Stimulated activated naive B cell treated with anti-CD40 and anti-IgM and Interleukin-4, amounts not matched to agents 10 μg/mL and 1 μg/mL and 100 μg/mL, for 72 hours (primary cell): ENCODE measurements at regions not wholly inside any gene's neighbourhood (a gene's known extent, or its start where the extent isn't known, plus 50 kb on each side); places are given as distances from the start of the nearest gene placed in this dataset.
"Not testable (repeated sequence)": the region's sequence is repeated elsewhere in the genome, so short reads cannot be mapped to it uniquely, and the experiment has no call there.

ENCODE experiments used
- ATAC-seq, 2 donors: fragments of 150-1000 bp; cut with Tn5 transposase; replicated peaks; 2 replicates each; pipeline ENCODE4 v1.10.0; 2021; ENCODE audit warnings: moderate library complexity in 1 of 2
- DNase-seq: peaks from one replicate; pipeline ENCODE4 v3.0.0; 2021
- H3K27ac Mint-ChIP-seq: one replicate; pipeline ENCODE4 v1.8.0; 2022; ENCODE audit warnings: mild to moderate bottlenecking, mixed read lengths
- H3K27me3 Mint-ChIP-seq, 2 donors: one replicate each; pipeline ENCODE4 v1.8.0; 2022; ENCODE audit warnings: mixed read lengths in 2 of 2
- H3K36me3 Mint-ChIP-seq, 2 donors: one replicate each; pipeline ENCODE4 v1.8.0; 2022; ENCODE audit warnings: mixed read lengths in 2 of 2, mild to moderate bottlenecking in 1 of 2
- H3K4me1 Mint-ChIP-seq, 2 donors: one replicate each; pipeline ENCODE4 v1.8.0; 2022; ENCODE audit warnings: mixed read lengths in 2 of 2, mild to moderate bottlenecking in 1 of 2
- H3K4me3 Mint-ChIP-seq, 2 donors: one replicate each; pipeline ENCODE4 v1.8.0; 2022; ENCODE audit warnings: mild to moderate bottlenecking in 2 of 2, mixed read lengths in 2 of 2, moderate library complexity in 1 of 2
- H3K9me3 Mint-ChIP-seq, 2 donors: one replicate each; pipeline ENCODE4 v1.8.0; 2022; ENCODE audit warnings: mixed read lengths in 2 of 2, mild to moderate bottlenecking in 1 of 2

DNA sequence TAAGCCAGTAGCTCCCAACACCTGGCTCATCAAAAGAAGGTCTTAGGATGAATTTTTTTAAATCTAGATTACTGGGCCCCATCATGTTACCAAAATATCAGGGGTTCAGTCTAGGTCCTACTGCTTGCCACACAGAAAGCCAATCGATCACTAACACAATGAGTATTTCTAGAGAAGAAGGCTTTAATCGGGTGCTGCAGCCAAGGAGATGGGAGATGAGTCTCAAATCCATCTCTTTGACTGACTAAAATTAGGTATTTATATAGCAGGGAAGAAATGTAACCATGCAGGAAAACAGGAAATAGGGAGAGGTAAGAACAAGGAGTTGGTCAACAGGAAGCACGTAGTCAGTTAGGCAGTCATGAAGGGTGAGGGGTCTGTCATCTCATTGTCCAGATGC is 288.2 kb downstream of the CEP170 start:
- Mint-ChIP-seq H3K4me3 (no peak overlapping the region), H3K27ac (no peak overlapping the region), H3K9me3 (peaks cover 9 to 10% of the 10 kb centered on the region in 2 donors), H3K4me1 (no peaks in the 10 kb centered on the region), H3K27me3 (peaks cover 3 to 8% of the 10 kb centered on the region in 2 donors), H3K36me3 (no peaks in the 10 kb centered on the region)
- DNase-seq (no peak), ATAC-seq (no peak)

DNA sequence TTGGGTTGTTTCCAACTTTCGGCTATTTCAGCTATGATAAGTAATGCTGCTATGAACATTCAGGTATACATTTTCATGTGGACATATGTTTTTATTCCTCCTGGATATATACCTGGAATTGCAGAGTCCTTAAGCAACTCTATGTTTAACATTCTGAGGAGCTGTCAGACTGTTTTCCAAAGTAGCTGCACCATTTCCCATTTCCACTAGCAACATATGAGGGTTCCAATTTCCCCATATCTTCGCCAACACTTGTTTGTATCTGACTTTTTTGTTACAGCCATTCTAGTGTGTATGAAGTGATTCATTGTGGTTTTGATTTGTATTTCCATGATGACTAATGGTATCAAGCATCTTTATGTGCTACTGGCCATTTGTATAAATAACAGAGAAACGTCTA is 295.7 kb downstream of the CEP170 start:
- not testable (repeated sequence) for H3K9me3 Mint-ChIP-seq, ATAC-seq

DNA sequence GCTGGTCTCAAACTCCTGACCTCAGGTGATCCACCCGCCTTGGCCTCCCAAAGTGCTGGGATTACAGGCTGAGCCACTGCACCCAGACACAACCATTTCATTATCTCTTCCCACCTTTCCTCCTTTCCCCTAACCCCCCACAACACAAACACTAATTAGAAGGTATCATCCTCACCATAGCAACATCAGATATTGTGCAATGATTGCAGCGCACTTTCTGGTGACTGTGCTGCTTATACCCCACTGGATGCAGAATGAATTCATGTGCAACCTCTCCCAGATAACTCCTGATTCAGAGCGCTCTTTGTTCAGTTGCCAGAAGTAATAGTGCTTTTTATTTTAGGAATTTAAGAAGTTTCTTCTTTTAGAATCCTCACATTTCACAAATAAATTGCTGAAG is 300.1 kb downstream of the CEP170 start:
- not testable (repeated sequence) for H3K27me3 Mint-ChIP-seq, H3K27ac Mint-ChIP-seq, H3K4me3 Mint-ChIP-seq, H3K4me1 Mint-ChIP-seq, H3K36me3 Mint-ChIP-seq, ATAC-seq, DNase-seq, H3K9me3 Mint-ChIP-seq

More for the DNA sequence above, 295.7 kb downstream of the CEP170 start:
- not testable (repeated sequence) for H3K27ac Mint-ChIP-seq, H3K27me3 Mint-ChIP-seq, H3K4me3 Mint-ChIP-seq, DNase-seq, H3K36me3 Mint-ChIP-seq, H3K4me1 Mint-ChIP-seq

DNA sequence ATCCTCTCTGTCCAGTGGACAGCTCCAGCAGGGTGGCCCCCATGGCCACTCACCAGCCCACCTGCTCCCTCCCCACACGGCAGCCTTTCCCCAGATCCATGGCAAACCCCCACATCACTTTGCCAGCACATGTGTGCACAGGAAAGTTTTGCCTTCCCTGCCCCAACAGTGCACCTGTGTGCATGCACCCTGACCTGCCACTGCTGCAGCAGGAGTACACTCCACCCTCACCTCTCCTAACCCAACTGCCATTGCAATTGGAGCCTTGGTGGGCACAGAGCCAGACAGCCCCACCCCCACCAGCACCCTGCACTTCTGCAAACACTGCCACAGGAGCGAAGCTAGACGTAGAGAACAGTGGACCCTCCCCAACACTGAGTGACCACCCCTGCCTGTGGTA is 308.9 kb downstream of the CEP170 start:
- ATAC-seq (no peak), DNase-seq (no peak)
- no peaks in the 10 kb centered on the region for H3K36me3 Mint-ChIP-seq
- H3K27me3 Mint-ChIP-seq = peaks cover 18 to 30% of the 10 kb centered on the region in 2 donors
- no peaks in the 10 kb centered on the region for H3K4me1 Mint-ChIP-seq
- peaks cover 6 to 18% of the 10 kb centered on the region in 2 donors for H3K9me3 Mint-ChIP-seq
- H3K27ac Mint-ChIP-seq = no peak overlapping the region
- H3K4me3 Mint-ChIP-seq = no peak overlapping the region

DNA sequence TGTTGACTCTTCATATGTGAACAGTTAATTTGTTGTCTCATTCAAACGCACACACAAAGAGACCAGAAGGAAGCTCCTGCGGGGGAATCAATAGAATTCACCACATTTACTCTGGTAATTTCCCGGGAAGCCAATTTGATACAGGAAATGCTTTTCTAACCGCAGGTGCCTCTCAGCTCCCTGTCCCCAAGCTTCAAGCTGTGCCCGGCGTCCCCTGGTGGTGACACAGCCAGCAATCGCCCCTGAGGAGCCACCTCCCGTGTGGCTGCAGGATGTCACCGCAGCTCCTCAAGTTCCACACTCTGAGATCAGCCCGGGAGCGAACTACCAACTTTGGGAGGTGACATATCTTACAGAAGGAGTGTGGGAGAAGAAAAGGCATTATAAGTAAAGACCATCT is 318.4 kb downstream of the CEP170 start:
- peaks cover 21 to 24% of the 10 kb centered on the region in 2 donors for H3K27me3 Mint-ChIP-seq
- H3K36me3 Mint-ChIP-seq, H3K27ac Mint-ChIP-seq, H3K4me1 Mint-ChIP-seq, H3K9me3 Mint-ChIP-seq, DNase-seq, H3K4me3 Mint-ChIP-seq: not testable (repeated sequence)
- peak in 1 of 2 donors; percentile 44 for ATAC-seq

DNA sequence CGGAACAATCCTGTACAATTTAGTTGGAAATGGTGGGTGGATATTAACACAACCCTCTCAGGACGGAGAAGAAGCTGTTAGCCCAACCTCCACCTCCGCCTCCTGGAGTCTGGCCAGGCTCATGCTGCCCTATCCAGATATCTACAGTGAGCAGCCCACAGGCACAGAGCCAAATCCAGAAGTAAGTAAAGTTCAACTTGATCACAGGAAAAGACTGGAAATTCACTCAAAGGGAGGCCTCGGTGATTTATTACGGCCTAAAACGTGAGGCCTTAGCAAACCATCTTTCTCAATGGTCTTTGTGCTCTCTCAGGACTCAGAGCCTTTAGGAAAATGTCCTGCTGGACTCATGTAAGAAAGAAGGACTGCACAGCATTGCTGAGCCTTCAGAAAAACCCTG is 330.4 kb downstream of the CEP170 start:
- H3K27me3 Mint-ChIP-seq, H3K4me3 Mint-ChIP-seq, ATAC-seq, H3K4me1 Mint-ChIP-seq, DNase-seq, H3K9me3 Mint-ChIP-seq, H3K36me3 Mint-ChIP-seq, H3K27ac Mint-ChIP-seq: not testable (repeated sequence)

DNA sequence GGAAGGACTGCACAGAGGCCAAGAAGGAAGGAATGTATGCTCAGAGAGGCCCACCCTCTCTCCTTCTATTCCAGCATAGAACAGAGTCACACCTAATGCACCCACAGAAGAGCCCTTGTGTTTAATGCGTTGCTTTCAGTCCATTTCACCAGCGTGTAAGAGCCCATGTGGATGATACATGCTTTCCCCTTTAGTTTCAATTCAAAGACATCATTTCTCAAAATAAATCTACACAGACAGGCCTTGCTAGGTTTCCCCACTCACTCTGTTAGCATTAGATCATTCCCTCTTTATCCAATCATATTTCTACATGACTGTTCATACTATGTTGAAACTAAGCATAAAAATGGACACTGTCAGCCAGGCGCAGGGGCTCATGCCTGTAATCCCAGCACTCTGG is 331.5 kb downstream of the CEP170 start:
- not testable (repeated sequence) for H3K4me3 Mint-ChIP-seq, H3K27me3 Mint-ChIP-seq, DNase-seq, H3K27ac Mint-ChIP-seq, H3K9me3 Mint-ChIP-seq, H3K36me3 Mint-ChIP-seq, ATAC-seq, H3K4me1 Mint-ChIP-seq

DNA sequence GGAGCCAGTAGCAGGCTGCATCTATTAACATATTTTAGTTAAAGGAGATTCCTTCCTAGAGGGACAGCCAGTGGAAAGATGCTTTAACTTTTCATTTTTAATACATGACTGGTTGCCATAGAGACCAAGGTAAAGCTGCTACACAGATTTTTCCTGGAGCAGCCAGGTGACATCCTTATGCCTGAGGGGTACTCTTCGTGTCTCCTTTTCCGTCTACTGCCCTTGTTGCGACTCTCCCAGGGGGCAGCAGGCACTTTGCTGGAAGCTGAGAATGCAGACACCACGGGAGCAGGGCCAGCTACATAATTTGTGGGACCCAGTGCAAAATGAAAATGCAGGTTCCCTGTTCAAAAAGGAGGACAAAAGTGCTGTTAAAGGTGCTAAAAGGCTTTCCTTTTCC is 340.4 kb downstream of the CEP170 start:
- not testable (repeated sequence) for ATAC-seq, H3K27ac Mint-ChIP-seq, H3K9me3 Mint-ChIP-seq, H3K27me3 Mint-ChIP-seq, H3K36me3 Mint-ChIP-seq, H3K4me3 Mint-ChIP-seq, DNase-seq, H3K4me1 Mint-ChIP-seq

DNA sequence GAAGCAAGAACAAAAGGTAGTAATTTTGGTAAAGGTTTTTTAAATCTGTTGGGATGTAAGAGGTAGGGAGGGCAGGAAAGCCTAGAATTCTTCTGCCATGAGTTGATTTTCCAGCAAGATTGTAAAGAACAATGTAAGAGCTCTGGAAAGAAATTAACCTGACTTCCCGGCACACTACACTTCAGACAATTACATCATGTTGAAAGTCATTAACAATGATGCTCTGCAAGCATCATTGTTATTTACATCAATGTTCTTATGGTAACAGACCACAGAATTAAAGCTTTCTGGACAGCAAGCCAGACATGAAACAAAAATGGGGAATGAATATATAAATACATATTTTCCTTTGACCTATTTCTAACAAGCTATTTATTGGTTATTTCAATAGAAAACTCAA is 342.2 kb downstream of the CEP170 start:
- not testable (repeated sequence) for H3K4me1 Mint-ChIP-seq, H3K27ac Mint-ChIP-seq, ATAC-seq, H3K36me3 Mint-ChIP-seq, H3K27me3 Mint-ChIP-seq, H3K9me3 Mint-ChIP-seq, H3K4me3 Mint-ChIP-seq, DNase-seq

DNA sequence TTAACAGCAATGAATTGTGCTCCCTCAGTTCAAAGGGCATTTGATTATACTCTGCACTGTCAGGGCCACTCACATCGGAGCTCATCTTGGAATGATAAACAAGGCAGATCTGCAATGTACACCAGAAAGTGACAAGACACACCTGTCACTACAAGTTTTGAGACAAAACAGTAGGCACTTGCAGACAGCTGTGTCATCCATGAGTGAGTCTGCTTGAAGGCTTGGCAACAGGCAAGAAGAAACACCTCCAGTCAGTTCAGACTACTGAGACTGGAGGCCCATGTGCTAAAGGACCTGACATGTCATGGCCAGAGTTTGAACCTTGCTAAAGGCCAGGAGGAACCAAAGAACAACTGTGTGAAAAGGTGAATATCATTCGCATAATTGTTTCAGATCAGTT is 354.5 kb downstream of the CEP170 start:
- H3K4me3 Mint-ChIP-seq, H3K4me1 Mint-ChIP-seq, H3K36me3 Mint-ChIP-seq, DNase-seq, H3K27ac Mint-ChIP-seq, H3K9me3 Mint-ChIP-seq, ATAC-seq: not testable (repeated sequence)
- peaks cover 5 to 11% of the 10 kb centered on the region in 2 donors for H3K27me3 Mint-ChIP-seq

DNA sequence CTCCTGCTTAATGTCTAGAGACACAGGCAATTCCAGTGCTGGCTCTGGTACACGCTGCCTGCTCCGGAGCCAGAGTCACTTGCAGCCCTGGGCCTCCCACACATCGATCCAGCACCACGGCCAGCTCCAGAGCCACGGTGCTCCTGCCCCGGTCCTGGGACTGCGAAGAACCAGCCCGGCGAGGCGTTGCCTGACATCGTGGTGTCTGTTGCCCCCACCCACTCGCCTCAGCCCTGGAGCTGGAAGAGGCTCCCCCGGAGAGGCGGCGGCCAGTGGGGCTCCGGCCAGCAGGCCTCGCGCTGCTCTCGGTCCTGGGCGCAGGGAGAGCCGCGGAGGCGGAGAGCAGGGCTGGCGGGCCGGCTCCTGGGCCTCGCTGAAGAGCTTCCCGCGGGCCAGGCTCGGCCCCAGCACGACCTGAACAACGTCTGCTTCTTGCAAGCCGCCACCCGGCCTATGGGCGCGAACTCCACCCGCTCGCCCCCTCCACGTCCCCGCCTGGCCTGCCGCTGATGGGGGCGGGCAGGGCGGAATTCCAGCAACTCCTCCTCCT is 364.8 kb downstream of the CEP170 start:
- Mint-ChIP-seq H3K27ac (no peak overlapping the region), H3K36me3 (peaks cover 0 to 2% of the 10 kb centered on the region in 2 donors), H3K4me1 (peaks cover 0 to 2% of the 10 kb centered on the region in 2 donors), H3K27me3 (peaks cover 22 to 31% of the 10 kb centered on the region in 2 donors), H3K4me3 (no peak overlapping the region), H3K9me3 (no peaks in the 10 kb centered on the region)
- DNase-seq = no peak
- no peak for ATAC-seq

DNA sequence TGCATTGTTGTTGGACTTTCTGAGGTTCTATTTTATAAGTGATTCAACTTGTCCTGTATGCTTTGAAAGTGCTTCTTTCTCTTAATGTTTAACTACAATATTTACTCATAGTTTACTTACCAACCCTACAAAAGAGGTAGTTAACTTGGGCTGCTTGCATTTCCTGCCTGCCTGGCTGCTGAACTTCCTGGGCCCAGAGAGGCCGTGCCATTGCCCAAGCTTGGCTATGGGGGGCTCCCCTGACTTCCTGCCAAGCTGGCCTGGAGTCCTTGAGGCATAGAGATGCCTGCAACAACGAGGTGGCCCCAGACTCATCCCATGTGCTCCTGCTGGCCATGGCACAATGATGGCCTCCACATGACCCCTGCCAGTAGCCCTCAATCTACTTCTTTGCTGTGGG is 361.6 kb upstream of the PLD5 start:
- Mint-ChIP-seq H3K27ac (no peak overlapping the region), H3K9me3 (no peaks in the 10 kb centered on the region), H3K36me3 (peaks cover 0 to 4% of the 10 kb centered on the region in 2 donors), H3K4me3 (no peak overlapping the region), H3K27me3 (peaks cover 20 to 25% of the 10 kb centered on the region in 2 donors), H3K4me1 (peaks cover 2 to 5% of the 10 kb centered on the region in 2 donors)
- ATAC-seq (no peak), DNase-seq (no peak)

DNA sequence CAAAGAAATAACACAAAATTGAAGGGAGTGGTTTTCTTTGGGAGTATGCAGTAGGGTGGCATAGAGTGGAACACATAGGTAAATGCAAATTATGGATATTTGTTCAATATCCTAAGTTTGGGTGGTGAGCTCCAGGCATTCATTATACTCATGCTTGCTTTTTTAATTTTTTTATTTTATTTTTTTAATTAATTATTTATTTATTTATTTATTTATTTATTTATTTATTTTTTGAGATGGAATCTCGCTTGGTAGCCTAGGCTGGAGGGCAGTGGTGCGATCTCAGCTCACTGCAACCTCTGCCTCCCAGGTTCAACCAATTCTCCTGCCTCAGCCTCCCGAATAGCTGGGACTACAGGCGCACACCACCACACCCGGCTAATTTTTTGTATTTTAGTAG is 355.5 kb upstream of the PLD5 start:
- not testable (repeated sequence) for ATAC-seq, H3K4me3 Mint-ChIP-seq, H3K27ac Mint-ChIP-seq, H3K4me1 Mint-ChIP-seq, DNase-seq, H3K9me3 Mint-ChIP-seq, H3K36me3 Mint-ChIP-seq
- peaks cover 7 to 17% of the 10 kb centered on the region in 2 donors for H3K27me3 Mint-ChIP-seq

DNA sequence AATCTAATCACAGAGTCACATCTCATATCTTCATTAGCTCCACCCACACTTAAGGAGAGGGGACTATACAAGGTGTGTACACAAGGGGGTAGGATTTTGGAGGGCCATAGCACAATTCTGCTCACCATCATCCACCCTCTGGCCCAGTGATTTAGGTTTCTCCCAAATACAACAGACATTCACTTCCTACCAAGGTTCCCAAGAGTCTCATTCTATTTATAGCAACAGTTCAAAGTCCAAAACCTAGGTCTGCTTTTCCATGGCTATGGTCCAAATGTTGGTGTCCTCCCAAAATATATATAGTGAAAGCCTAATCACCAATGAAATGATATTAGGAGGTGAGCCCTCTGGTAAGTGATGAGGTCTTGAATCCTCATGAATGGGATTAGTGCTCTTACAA is 353.2 kb upstream of the PLD5 start:
- no peaks in the 10 kb centered on the region for H3K36me3 Mint-ChIP-seq
- no peaks in the 10 kb centered on the region for H3K4me1 Mint-ChIP-seq
- ATAC-seq = no peak
- no peak overlapping the region for H3K4me3 Mint-ChIP-seq
- peaks cover 4 to 17% of the 10 kb centered on the region in 2 donors for H3K27me3 Mint-ChIP-seq
- H3K27ac Mint-ChIP-seq = no peak overlapping the region
- DNase-seq = no peak
- H3K9me3 Mint-ChIP-seq = no peaks in the 10 kb centered on the region

DNA sequence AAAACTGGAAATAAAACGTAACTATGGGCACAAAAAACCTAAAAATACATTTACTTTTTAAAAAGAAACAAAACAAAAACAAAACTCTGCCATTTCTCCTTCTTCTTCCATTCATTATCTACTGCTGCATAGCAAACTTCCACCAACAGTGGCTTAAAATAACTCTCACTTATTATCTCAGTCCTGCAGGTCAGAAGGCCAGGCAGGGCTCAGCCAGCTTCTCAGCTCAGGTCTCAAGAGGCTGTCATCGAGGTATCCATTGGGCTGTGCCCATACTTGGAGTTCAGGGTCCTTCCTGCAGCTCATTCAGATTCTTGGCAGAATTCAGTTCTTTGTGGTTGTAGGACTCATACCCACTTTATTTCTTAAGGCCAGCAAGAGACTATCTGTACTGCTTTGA is 352.7 kb upstream of the PLD5 start:
- H3K27me3 Mint-ChIP-seq = peaks cover 4 to 14% of the 10 kb centered on the region in 2 donors
- peak overlapping the region; percentile 72 for H3K27ac Mint-ChIP-seq
- H3K4me3 Mint-ChIP-seq = no peak overlapping the region
- no peaks in the 10 kb centered on the region for H3K36me3 Mint-ChIP-seq
- no peaks in the 10 kb centered on the region for H3K9me3 Mint-ChIP-seq
- ATAC-seq (no peak), DNase-seq (no peak)
- H3K4me1 Mint-ChIP-seq = no peaks in the 10 kb centered on the region

DNA sequence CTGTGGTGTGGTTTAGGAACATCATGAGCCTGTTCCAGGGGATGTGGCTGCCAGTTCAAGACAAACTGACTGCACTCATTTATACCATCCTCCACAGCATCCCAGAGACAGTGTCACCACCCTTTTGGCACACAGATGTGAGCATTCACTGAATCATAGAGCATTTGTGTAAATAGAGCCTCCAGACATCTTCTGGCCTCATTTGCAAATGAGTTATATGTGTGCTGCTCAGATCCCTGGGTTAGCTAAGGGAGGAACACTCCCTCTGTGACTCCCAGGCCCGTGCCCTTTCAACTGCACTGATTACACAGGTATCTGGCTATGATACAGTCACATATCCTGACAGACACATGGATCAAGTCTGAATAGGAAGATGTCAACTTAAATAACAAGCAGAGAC is 351.5 kb upstream of the PLD5 start:
- Mint-ChIP-seq H3K36me3 (no peaks in the 10 kb centered on the region), H3K4me3 (no peak overlapping the region), H3K4me1 (no peaks in the 10 kb centered on the region), H3K27me3 (peaks cover 4 to 17% of the 10 kb centered on the region in 2 donors), H3K9me3 (no peaks in the 10 kb centered on the region), H3K27ac (no peak overlapping the region)
- DNase-seq (no peak), ATAC-seq (no peak)
